ENCODE measurements at regions not wholly inside any gene's neighbourhood (a gene's known extent, or its start where the extent isn't known, plus 50 kb on each side); places are given as distances from the start of the nearest gene placed in this dataset.

DNA sequence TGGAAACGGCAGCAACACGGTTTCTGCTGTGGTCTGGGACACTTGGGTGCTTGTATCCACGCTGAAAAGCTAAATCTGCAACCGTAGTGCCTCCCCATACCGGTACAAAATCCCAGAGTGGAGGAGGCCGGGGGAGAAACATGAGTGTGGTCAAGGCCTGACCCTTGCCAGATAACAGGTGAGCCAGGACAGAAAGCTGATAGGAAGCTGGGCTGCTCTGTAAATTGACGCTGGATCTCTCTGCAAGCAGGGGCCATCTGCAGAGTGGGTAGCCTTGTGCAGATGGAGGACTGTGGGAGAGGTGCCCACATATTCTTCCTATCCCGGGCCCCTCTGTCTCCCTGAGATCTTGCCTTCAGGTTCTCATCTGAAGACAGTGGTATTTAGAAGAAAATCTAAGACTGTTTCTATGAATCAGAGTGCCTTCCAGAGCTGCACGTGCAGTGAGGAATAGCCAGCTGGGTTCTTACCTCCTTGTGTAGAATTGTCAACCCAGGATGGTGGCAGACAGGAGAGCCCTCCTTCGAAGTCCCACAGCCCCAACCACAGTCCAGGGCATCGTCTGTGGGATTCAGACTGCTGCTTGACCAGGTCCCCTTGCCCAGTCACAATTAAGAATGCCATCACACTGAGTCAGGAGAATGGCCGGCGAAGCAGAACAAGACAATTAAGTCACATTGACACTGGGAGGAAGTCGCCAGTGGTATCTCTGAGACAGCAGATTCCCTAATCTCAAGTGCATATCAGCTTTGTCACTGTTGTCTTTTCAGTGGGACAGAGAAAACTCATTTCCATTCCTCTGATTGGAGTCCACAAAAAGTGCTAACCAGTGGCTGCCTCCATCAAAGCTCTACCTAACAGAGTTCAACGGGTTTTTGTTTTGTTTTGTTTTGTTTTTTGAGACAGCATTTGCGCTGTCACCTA is 100.0 kb upstream of the RIPOR2 start:
- TF ChIP-seq, protein P1, sequence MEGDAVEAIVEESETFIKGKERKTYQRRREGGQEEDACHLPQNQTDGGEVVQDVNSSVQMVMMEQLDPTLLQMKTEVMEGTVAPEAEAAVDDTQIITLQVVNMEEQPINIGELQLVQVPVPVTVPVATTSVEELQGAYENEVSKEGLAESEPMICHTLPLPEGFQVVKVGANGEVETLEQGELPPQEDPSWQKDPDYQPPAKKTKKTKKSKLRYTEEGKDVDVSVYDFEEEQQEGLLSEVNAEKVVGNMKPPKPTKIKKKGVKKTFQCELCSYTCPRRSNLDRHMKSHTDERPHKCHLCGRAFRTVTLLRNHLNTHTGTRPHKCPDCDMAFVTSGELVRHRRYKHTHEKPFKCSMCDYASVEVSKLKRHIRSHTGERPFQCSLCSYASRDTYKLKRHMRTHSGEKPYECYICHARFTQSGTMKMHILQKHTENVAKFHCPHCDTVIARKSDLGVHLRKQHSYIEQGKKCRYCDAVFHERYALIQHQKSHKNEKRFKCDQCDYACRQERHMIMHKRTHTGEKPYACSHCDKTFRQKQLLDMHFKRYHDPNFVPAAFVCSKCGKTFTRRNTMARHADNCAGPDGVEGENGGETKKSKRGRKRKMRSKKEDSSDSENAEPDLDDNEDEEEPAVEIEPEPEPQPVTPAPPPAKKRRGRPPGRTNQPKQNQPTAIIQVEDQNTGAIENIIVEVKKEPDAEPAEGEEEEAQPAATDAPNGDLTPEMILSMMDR (IDR thresholded peaks at IDR 0.05), result no peak
- no peak for TF ChIP-seq ZFX (IDR thresholded peaks at IDR 0.05; ENCODE audit: borderline replicate concordance)
- H3K27ac ChIP-seq, result no peak overlapping the region

DNA sequence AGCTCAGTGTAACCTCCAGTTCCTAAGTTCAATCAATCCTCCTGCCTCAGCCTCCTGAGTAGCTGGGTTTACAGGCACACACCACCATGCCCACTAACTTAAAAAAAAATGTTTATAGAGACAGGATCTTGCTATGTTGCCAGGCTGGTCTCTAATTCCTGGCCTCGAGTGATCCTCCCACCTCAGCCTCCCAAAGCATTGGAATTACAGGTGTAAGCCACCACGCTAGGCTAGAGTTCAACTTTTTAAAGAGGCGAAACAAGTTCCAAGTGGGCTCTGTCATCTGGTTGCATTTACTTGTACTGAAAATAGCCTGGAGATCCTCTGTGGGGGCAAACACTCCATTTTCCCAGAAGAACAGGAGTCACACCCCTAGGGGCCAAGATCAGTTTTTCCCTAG is 100.7 kb upstream of the RIPOR2 start:
- TF ChIP-seq ZFX (IDR thresholded peaks at IDR 0.05; ENCODE audit: borderline replicate concordance), result no peak
- TF ChIP-seq, protein P1 (IDR thresholded peaks at IDR 0.05), result no peak
- H3K27ac ChIP-seq, result no peak overlapping the region

DNA sequence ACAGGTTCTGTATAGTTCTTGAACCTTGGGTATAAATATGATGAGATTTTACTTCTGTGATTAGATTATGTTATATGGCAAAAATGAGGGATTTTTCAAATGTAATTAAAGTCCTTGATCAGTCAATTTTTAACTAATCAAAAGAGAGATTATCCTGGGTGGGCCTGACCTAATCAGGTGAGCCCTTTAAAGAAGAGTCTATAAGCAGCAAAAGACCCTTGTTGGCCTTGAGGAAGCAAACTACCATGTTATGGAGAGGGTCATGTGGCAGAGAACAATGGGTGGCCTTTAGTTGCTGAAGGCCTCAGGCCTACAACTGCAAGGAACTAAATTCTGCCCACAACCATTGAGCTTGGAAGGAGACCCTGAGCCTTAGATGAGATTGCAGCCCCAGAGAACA is 102.5 kb upstream of the RIPOR2 start:
- no peak overlapping the region for H3K27ac ChIP-seq
- no peak for TF ChIP-seq ZFX (IDR thresholded peaks at IDR 0.05; ENCODE audit: borderline replicate concordance)
- TF ChIP-seq, protein P1 (IDR thresholded peaks at IDR 0.05), result no peak

DNA sequence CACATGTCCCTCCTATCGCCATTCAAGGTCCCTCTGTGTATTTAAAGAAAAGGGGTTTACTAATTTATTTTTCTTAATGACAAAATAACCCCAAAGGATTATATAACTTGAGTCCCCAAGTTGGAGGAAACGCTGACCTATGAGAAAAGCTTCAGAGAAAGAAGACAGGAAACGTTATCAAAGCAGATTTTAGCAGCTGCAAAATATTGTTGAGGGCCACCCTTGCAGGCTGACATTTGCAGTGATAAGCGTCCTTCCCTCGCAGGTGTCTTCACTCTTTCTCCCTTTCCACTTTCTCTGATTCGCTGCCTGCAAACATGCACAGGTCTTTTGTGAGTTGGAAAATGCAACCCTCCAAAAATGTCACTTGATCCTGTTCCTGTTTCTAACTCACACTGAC is 103.2 kb upstream of the RIPOR2 start:
- H3K27ac ChIP-seq, result no peak overlapping the region
- TF ChIP-seq, protein P1 (IDR thresholded peaks at IDR 0.05), result no peak
- TF ChIP-seq ZFX (IDR thresholded peaks at IDR 0.05; ENCODE audit: borderline replicate concordance), result no peak

DNA sequence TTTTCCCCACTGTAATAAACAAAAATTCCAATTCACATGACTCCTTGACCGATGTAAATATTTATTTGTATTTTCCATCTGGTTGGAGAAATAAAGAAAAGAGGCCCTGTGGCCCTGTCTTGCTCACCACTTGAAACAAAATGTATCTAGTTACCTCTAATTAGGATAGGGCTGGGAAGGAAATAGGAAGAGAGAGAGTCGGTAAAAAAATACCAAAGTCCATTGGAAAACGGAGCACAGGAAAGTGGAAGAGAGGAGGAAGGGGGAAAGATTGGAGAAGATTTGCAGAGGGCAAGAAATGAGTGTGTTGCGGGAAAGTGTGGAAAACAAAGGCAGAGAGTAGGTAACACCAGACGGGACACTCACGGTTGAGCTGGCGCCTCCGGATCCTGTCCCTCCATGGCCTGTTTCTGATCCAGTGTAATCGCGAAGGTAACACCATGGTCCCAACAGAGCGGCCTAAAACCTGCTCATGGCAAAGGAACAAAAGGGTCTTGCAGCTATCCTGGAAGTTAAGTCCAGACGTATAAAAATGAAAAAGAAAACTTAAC is 105.8 kb upstream of the RIPOR2 start:
- TF ChIP-seq, protein P1 (IDR thresholded peaks at IDR 0.05), result no peak
- no peak for TF ChIP-seq ZFX (IDR thresholded peaks at IDR 0.05; ENCODE audit: borderline replicate concordance)
- H3K27ac ChIP-seq, result no peak overlapping the region

DNA sequence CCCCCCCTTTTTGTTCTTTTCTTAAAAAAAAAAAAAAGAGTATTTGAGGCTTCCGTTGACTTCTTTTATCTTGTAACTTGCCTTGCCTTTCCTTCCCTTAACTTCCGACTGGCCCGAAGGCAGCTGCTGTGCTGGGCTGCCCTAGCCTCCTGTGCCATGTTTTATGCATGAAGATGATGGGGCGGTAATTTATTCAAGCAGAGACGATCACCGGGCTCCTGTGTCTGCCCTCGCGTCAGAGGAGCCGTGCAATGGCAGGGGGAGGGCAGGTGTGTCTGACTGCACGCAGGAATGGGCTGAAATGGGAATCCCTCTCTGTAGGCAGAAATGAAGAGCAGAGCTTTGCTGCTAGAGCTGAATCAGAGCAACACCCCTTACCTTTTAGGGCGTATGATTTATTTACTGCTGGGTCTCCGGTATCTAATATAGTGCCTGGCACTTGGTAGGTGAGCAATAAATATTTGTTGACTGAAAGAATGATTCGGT is 106.3 kb upstream of the RIPOR2 start:
- TF ChIP-seq, protein P1 (IDR thresholded peaks at IDR 0.05), result no peak
- no peak for TF ChIP-seq ZFX (IDR thresholded peaks at IDR 0.05; ENCODE audit: borderline replicate concordance)
- H3K27ac ChIP-seq, result no peak overlapping the region

DNA sequence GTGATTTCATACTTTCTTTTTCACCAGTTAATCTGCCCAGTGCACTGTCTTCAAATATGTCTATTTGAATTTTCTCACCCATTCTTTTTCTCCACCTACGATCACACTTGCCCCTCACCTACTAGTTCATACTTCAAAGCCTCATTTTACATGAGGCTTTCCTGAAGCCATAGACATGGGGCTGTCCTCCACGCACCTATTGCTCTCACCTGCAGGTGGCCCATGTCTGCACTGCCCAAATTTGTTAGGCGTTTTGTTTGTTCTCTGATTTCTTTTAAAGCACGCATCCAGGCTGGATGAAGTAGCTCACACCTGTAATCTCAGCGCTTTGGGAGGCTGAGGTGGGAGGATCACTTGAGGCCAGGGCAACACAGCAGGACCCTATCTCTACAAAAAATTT is 106.8 kb upstream of the RIPOR2 start:
- no peak for TF ChIP-seq ZFX (IDR thresholded peaks at IDR 0.05; ENCODE audit: borderline replicate concordance)
- TF ChIP-seq, protein P1 (IDR thresholded peaks at IDR 0.05), result peak; percentile 20; the same call in 1 of the 2 replicates
- H3K27ac ChIP-seq, result no peak overlapping the region
